Liver (tissue), 2 donors: ENCODE measurements at regions not wholly inside any gene's neighbourhood (a gene's known extent, or its start where the extent isn't known, plus 50 kb on each side); places are given as distances from the start of the nearest gene placed in this dataset.

Experiments
- CTCF ChIP-seq: fragments of 150-350 bp; IDR thresholded peaks from 2 replicates; pipeline ENCODE4 v1.5.1; 2017; ENCODE audit warnings: improper control_type of control experiment, low read depth, low read length; ENCODE audit not compliant: missing input control
- YY1 ChIP-seq: IDR thresholded peaks from 2 replicates; pipeline ENCODE4 v1.6.1; 2016; ENCODE audit warnings: antibody characterized with exemption, mild to moderate bottlenecking
- donor health status: healthy.

- TF ChIP-seq CTCF (no peak), YY1 (no peak)
Measured at GRCh38 chr16:76705892-76706291, 428.7 kb downstream of the CNTNAP4 start.
